PC-3 (cell line): ENCODE measurements at regions not wholly inside any gene's neighbourhood (a gene's known extent, or its start where the extent isn't known, plus 50 kb on each side); places are given as distances from the start of the nearest gene placed in this dataset.

ENCODE experiments used
- ATAC-seq: fragments of 200-7000 bp; cut with Tn5 transposase; 2 replicates; pipeline ENCODE4 v1.9.1; 2020; ENCODE audit warnings: mild to moderate bottlenecking, moderate library complexity
- BruUV-seq: library from RNA; stranded (reverse); fragments of 400-500 nt; replicated peaks from 2 replicates; lab custom pipeline; 2021; lab: Mats Ljungman, UMichigan
- CTCF ChIA-PET: fragments of 300-600 bp; sonication (Branson Sonifier 250); formaldehyde crosslinking; loops from one replicate; lab custom pipeline; 2022; ENCODE audit warnings: antibody characterized with exemption; lab: Charles Lee
- POLR2A ChIA-PET: fragments of 300-600 bp; sonication (Branson Sonifier 250); formaldehyde crosslinking; loops from one replicate; lab custom pipeline; 2022; ENCODE audit warnings: antibody characterized with exemption; ENCODE audit not compliant: unreplicated experiment; lab: Charles Lee
- DNase-seq: peaks from one replicate; pipeline ENCODE4 v3.0.0-alpha.2; 2015
- H2AFZ ChIP-seq: fragments of 300-600 bp; sonication (generic); 2 replicates; pipeline ENCODE4 v1.6.0; 2016; ENCODE audit warnings: antibody characterized with exemption, low read length
- H3F3A ChIP-seq: fragments of 300-600 bp; sonication (generic); one replicate; pipeline ENCODE4 v1.6.0; 2017; ENCODE audit warnings: antibody characterized with exemption, low read length, control low read depth, mild to moderate bottlenecking; ENCODE audit not compliant: unreplicated experiment
- H3K27ac ChIP-seq: fragments of 300-600 bp; sonication (generic); 2 replicates; pipeline ENCODE4 v1.5.1; 2016; ENCODE audit warnings: mild to moderate bottlenecking, low read length
- H3K27me3 ChIP-seq: fragments of 300-600 bp; sonication (generic); 2 replicates; pipeline ENCODE4 v1.6.1; 2016; ENCODE audit warnings: low read length, mixed read lengths
- H3K36me3 ChIP-seq: fragments of 300-600 bp; sonication (generic); 2 replicates; pipeline ENCODE4 v1.6.1; 2016; ENCODE audit warnings: low read depth, mixed run types, low read length, mixed read lengths
- H3K4me1 ChIP-seq: fragments of 300-600 bp; sonication (generic); 2 replicates; pipeline ENCODE4 v1.5.1; 2016; ENCODE audit warnings: low read length; ENCODE audit not compliant: insufficient read depth
- H3K4me2 ChIP-seq: fragments of 300-600 bp; sonication (generic); 2 replicates; pipeline ENCODE4 v1.6.0; 2016; ENCODE audit warnings: low read length
- H3K4me3 ChIP-seq: fragments of 300-600 bp; sonication (generic); 2 replicates; pipeline ENCODE4 v1.5.1; 2016; ENCODE audit warnings: mild to moderate bottlenecking, low read length, mixed read lengths
- H3K79me2 ChIP-seq: fragments of 300-600 bp; sonication (generic); 2 replicates; pipeline ENCODE4 v1.6.1; 2017; ENCODE audit warnings: low read length, mixed read lengths
- H3K9ac ChIP-seq: fragments of 300-600 bp; sonication (generic); 2 replicates; pipeline ENCODE4 v1.6.0; 2016; ENCODE audit warnings: mild to moderate bottlenecking, low read length
- H3K9me2 ChIP-seq: fragments of 300-600 bp; sonication (generic); replicated peaks from 2 replicates; pipeline ENCODE4 v1.6.1; 2016; ENCODE audit warnings: mixed run types, low read length, mixed read lengths
- H3K9me3 ChIP-seq: fragments of 300-600 bp; sonication (generic); 2 replicates; pipeline ENCODE4 v1.6.1; 2016; ENCODE audit warnings: low read length, mixed read lengths
- H4K20me1 ChIP-seq: fragments of 300-600 bp; sonication (generic); 2 replicates; pipeline ENCODE4 v1.6.1; 2016; ENCODE audit warnings: low read length, mixed read lengths
- EZH2 ChIP-seq: fragments of 300-600 bp; sonication (generic); IDR thresholded peaks from one replicate; pipeline ENCODE4 v1.6.1; 2017; ENCODE audit warnings: antibody characterized with exemption, mild to moderate bottlenecking, low read length; ENCODE audit not compliant: unreplicated experiment
- EZH2phosphoT487 ChIP-seq: fragments of 300-600 bp; sonication (generic); IDR thresholded peaks from 2 replicates; pipeline ENCODE4 v1.6.1; 2018; ENCODE audit warnings: mild to moderate bottlenecking, antibody characterized with exemption, low read length, borderline replicate concordance
- intact Hi-C: fragments of 100-400 bp; cut with micrococcal nuclease; formaldehyde crosslinking; loops from 2 replicates; pipeline ENCODE4 v1.9.0; 2023
- TF ChIP-seq, protein P1 (sequence below): fragments of 300-600 bp; sonication (generic); conservative IDR thresholded peaks from 2 replicates; pipeline ENCODE4 v1.5.1; 2017; ENCODE audit warnings: antibody characterized with exemption, low read depth, mild to moderate bottlenecking, low read length

GRCh38 chr16:85490407-85491057 lies 122.6 kb upstream of the GSE1 start:
- peaks cover 12% of the 10 kb centered on the region for H3K4me1 ChIP-seq
- no TSS peak for BruUV-seq
- no peaks in the 10 kb centered on the region for H4K20me1 ChIP-seq
- no peak overlapping the region for H3K9ac ChIP-seq
- POLR2A ChIA-PET, result no interaction called here
- no peaks in the 10 kb centered on the region for H3F3A ChIP-seq
- no peaks in the 10 kb centered on the region for H3K9me3 ChIP-seq
- CTCF ChIA-PET, result no interaction called here
- DNase-seq (no peak), ATAC-seq (no peak)
- no peaks in the 10 kb centered on the region for H3K27me3 ChIP-seq
- no peaks in the 10 kb centered on the region for H3K36me3 ChIP-seq
- intact Hi-C loops, result no loop called here
- no peak overlapping the region for H2AFZ ChIP-seq
- H3K9me2 ChIP-seq, result no peaks in the 10 kb centered on the region
- no peaks in the 10 kb centered on the region for H3K79me2 ChIP-seq
- H3K4me2 ChIP-seq, result no peak overlapping the region
- TF ChIP-seq EZH2 (no peak), EZH2phosphoT487 (no peak)
- TF ChIP-seq, protein P1, sequence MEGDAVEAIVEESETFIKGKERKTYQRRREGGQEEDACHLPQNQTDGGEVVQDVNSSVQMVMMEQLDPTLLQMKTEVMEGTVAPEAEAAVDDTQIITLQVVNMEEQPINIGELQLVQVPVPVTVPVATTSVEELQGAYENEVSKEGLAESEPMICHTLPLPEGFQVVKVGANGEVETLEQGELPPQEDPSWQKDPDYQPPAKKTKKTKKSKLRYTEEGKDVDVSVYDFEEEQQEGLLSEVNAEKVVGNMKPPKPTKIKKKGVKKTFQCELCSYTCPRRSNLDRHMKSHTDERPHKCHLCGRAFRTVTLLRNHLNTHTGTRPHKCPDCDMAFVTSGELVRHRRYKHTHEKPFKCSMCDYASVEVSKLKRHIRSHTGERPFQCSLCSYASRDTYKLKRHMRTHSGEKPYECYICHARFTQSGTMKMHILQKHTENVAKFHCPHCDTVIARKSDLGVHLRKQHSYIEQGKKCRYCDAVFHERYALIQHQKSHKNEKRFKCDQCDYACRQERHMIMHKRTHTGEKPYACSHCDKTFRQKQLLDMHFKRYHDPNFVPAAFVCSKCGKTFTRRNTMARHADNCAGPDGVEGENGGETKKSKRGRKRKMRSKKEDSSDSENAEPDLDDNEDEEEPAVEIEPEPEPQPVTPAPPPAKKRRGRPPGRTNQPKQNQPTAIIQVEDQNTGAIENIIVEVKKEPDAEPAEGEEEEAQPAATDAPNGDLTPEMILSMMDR, result no peak
- no peak overlapping the region for H3K27ac ChIP-seq
- no peak overlapping the region for H3K4me3 ChIP-seq

DNA sequence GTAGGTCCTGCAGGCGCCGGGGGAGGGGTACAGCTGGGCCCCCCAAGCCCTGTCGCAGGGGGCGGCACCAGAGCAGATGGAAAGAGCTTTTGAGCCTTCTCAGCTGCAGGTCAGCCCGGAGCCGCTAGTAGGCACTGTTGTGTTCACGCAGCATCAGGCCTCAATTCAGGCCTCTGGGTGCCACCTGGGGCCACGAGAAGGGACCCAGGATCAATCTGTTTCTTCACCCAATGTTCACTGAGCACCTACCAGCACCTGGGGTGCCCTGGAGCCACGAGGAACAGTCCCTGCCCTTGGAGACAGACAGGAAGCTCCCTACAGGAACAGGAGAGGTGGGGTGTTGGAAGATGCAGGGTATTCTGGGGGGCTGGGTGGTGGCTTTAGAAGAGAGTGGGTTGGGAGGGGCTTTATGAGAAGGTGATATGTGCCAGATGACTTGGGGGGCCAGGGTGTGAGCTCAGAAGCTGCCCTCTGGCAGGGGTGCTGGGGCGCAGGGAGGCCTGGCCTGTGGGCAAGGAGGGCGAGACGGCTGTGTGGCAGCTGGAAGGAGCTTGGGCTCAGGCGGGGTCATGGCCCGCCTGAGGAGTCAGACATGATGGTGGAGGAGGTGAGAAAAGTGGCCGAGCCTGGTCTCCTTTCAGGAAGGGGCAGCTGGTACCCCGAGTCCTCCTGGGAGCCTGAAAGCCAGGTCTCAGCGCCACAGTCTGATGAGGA lies 121.9 kb upstream of the GSE1 start:
- DNase-seq (peak; percentile 9), ATAC-seq (no peak)
- no peak overlapping the region for H3K4me3 ChIP-seq
- H3K4me1 ChIP-seq, result peaks cover 12% of the 10 kb centered on the region
- intact Hi-C loops, result no loop called here
- H3K27ac ChIP-seq, result no peak overlapping the region
- no TSS peak for BruUV-seq
- no peaks in the 10 kb centered on the region for H3K79me2 ChIP-seq
- no peak overlapping the region for H2AFZ ChIP-seq
- POLR2A ChIA-PET, result no interaction called here
- no peaks in the 10 kb centered on the region for H3F3A ChIP-seq
- no peaks in the 10 kb centered on the region for H3K36me3 ChIP-seq
- no peak overlapping the region for H3K9ac ChIP-seq
- no peaks in the 10 kb centered on the region for H3K27me3 ChIP-seq
- H3K4me2 ChIP-seq, result peak overlapping the region; percentile 45; the same call in 1 of the 2 replicates
- no peaks in the 10 kb centered on the region for H4K20me1 ChIP-seq
- H3K9me3 ChIP-seq, result no peaks in the 10 kb centered on the region
- H3K9me2 ChIP-seq, result no peaks in the 10 kb centered on the region
- CTCF ChIA-PET, result no interaction called here
- no peak for TF ChIP-seq EZH2
- TF ChIP-seq, protein P1, result peak; percentile 59

DNA sequence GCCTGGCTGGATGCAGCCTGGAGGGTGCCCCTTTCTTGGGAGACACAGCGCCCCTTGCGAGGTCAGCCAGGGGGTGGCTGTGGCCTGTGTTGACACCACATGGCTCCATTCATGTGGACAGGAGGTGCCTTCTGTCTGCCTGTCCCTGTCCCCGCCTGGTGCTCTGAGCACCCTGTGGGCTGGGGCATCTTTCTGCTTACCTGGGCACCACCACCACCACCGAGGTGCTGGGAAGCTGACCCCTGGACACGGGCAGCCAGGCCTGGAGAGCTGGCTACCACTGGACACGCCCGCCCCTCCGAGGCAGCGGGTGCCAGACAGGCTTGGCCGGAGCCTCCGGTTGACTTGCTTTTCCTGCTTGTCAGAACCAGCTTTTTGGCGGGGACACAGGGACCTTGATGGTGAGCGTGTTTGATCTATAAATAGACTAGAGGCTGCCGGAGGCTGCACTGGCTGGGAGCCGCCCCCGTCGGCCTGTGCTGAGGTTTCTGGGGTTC lies 121.3 kb upstream of the GSE1 start:
- intact Hi-C loops, result no loop called here
- peaks cover 12% of the 10 kb centered on the region for H3K4me1 ChIP-seq
- CTCF ChIA-PET, result no interaction called here
- H3K4me3 ChIP-seq, result no peak overlapping the region
- H3K27me3 ChIP-seq, result no peaks in the 10 kb centered on the region
- H3K79me2 ChIP-seq, result no peaks in the 10 kb centered on the region
- peak overlapping the region; percentile 45 for H3K4me2 ChIP-seq
- POLR2A ChIA-PET, result no interaction called here
- no peaks in the 10 kb centered on the region for H3K9me2 ChIP-seq
- no peaks in the 10 kb centered on the region for H3K9me3 ChIP-seq
- no peak overlapping the region for H3K27ac ChIP-seq
- H3K36me3 ChIP-seq, result no peaks in the 10 kb centered on the region
- BruUV-seq, result no TSS peak
- no peaks in the 10 kb centered on the region for H3F3A ChIP-seq
- no peaks in the 10 kb centered on the region for H4K20me1 ChIP-seq
- ATAC-seq (peak; percentile 58), DNase-seq (peak; percentile 65)
- TF ChIP-seq EZH2 (no peak), EZH2phosphoT487 (no peak)
- TF ChIP-seq, protein P1, result no peak
- H2AFZ ChIP-seq, result no peak overlapping the region
- no peak overlapping the region for H3K9ac ChIP-seq
